Testis (tissue), 2 donors: ENCODE measurements at regions not wholly inside any gene's neighbourhood (a gene's known extent, or its start where the extent isn't known, plus 50 kb on each side); places are given as distances from the start of the nearest gene placed in this dataset.

Experiments used
- POLR2A ChIP-seq: fragments of 450-650 bp; IDR thresholded peaks from one replicate; pipeline ENCODE4 v1.6.1; 2017; ENCODE audit warnings: antibody characterized with exemption, mild to moderate bottlenecking, moderate library complexity
- TF ChIP-seq, protein P1 (sequence below), 3 experiments: fragments of 450-650 bp in 2 of 3; fragments of 200-600 bp in 1 of 3; sonication (generic) in 1 of 3; IDR thresholded peaks; one replicate each; pipeline ENCODE4 v1.5.1; 2016 to 2019; ENCODE audit warnings: antibody characterized with exemption in 3 of 3, mild to moderate bottlenecking in 2 of 3, moderate library complexity in 1 of 3

DNA sequence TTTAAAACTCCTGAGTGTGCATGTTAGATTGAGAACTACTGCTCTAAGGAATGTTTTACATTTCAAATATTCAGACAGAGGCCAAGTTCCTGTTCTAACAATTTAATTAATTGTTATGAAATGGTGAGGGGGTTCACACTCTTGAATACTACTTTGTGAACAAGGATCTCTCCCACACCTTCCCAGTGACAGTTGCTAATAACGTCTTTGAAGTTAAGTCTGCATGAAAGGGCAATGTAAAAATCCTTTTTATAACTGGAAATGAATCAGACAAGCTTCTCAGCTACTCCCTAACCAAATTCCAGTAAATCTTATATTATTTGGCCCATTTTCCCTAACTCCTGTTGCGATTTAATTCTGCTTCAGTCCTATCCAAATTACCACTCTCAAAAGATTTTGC, 828.5 kb upstream of the ADAMTS5 start:
- TF ChIP-seq POLR2A = no peak
- TF ChIP-seq, protein P1, sequence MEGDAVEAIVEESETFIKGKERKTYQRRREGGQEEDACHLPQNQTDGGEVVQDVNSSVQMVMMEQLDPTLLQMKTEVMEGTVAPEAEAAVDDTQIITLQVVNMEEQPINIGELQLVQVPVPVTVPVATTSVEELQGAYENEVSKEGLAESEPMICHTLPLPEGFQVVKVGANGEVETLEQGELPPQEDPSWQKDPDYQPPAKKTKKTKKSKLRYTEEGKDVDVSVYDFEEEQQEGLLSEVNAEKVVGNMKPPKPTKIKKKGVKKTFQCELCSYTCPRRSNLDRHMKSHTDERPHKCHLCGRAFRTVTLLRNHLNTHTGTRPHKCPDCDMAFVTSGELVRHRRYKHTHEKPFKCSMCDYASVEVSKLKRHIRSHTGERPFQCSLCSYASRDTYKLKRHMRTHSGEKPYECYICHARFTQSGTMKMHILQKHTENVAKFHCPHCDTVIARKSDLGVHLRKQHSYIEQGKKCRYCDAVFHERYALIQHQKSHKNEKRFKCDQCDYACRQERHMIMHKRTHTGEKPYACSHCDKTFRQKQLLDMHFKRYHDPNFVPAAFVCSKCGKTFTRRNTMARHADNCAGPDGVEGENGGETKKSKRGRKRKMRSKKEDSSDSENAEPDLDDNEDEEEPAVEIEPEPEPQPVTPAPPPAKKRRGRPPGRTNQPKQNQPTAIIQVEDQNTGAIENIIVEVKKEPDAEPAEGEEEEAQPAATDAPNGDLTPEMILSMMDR (IDR thresholded peaks at IDR 0.05) = no peak
